ENCODE measurements at regions not wholly inside any gene's neighbourhood (a gene's known extent, or its start where the extent isn't known, plus 50 kb on each side); places are given as distances from the start of the nearest gene placed in this dataset.

GRCh38 chr6:23371132-23371915 is 754.7 kb upstream of the NRSN1 start:
- Mint-ChIP-seq H3K9me3 (peaks cover 8 to 10% (median 9%) of the 10 kb centered on the region in 3 donors), H3K36me3 (no peaks in the 10 kb centered on the region), H3K4me1 (no peaks in the 10 kb centered on the region), H3K27me3 (no peaks in the 10 kb centered on the region), H3K27ac (no peak overlapping the region), H3K4me3 (no peak overlapping the region)

DNA sequence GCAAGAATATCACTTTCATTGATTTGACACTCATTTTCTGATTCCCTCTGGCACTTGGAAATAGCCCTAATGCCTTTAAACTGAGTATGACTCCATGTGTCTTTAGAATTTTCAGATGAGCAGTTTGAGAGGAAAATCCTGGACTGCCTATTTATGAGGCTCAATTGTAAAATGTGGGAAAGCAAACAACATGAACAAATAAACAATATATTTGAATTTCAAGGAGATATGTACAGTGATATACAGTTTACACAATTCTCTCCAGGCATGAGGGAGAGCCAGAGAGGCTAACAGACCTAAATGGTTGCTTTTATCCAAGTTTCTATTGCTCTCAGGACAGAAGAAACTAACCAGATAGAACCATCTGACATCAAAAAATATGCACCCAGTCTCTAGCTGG is 748.2 kb upstream of the NRSN1 start:
- H3K9me3 Mint-ChIP-seq, result peaks cover 2 to 16% (median 6%) of the 10 kb centered on the region in 3 donors
- H3K4me1 Mint-ChIP-seq, result no peaks in the 10 kb centered on the region
- H3K27me3 Mint-ChIP-seq, result no peaks in the 10 kb centered on the region

DNA sequence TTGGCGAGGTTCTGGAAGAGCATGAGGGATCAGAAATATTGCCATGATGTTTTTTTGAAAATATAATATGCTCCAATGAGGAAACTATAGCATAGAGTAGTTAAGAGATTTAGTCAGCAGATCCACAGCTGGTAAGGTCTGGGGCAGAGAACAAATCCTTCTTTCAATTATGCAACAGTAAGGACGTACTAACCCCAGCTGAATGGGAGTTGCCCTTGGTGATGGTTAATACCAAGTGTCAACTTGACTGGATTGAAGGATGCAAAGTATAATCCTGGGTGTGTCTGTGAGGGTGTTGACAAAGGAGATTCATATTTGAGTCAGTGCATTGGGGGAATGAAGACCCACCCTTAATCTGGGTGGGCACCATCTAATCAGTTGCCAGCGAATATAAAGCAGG is 745.5 kb upstream of the NRSN1 start:
- Mint-ChIP-seq H3K4me3 (no peak overlapping the region), H3K27me3 (no peaks in the 10 kb centered on the region), H3K27ac (no peak overlapping the region), H3K4me1 (no peaks in the 10 kb centered on the region), H3K36me3 (no peaks in the 10 kb centered on the region), H3K9me3 (peaks cover 0 to 16% (median 6%) of the 10 kb centered on the region in 3 donors)

More for the DNA sequence above, 748.2 kb upstream of the NRSN1 start:
- Mint-ChIP-seq H3K36me3 (no peaks in the 10 kb centered on the region), H3K4me3 (no peak overlapping the region), H3K27ac (no peak overlapping the region)

GRCh38 chr6:23388086-23388783 is 737.8 kb upstream of the NRSN1 start:
- Mint-ChIP-seq H3K27me3 (no peaks in the 10 kb centered on the region), H3K36me3 (no peaks in the 10 kb centered on the region), H3K27ac (no peak overlapping the region), H3K4me3 (no peak overlapping the region), H3K9me3 (peaks cover 3 to 10% (median 4%) of the 10 kb centered on the region in 3 donors), H3K4me1 (no peaks in the 10 kb centered on the region)

- peaks cover 4 to 10% (median 4%) of the 10 kb centered on the region in 3 donors for H3K9me3 Mint-ChIP-seq
- no peaks in the 10 kb centered on the region for H3K4me1 Mint-ChIP-seq
- no peaks in the 10 kb centered on the region for H3K27me3 Mint-ChIP-seq
- peak overlapping the region in 1 of 3 donors; percentile 3 for H3K27ac Mint-ChIP-seq
- no peaks in the 10 kb centered on the region for H3K36me3 Mint-ChIP-seq
- H3K4me3 Mint-ChIP-seq, result no peak overlapping the region
These were observed 736.6 kb upstream of the NRSN1 start for GRCh38 chr6:23389386-23389785.

GRCh38 chr6:23390221-23390620 is 735.8 kb upstream of the NRSN1 start:
- Mint-ChIP-seq H3K27ac (no peak overlapping the region), H3K36me3 (no peaks in the 10 kb centered on the region), H3K4me3 (no peak overlapping the region), H3K9me3 (peaks cover 4 to 16% (median 4%) of the 10 kb centered on the region in 3 donors), H3K27me3 (no peaks in the 10 kb centered on the region), H3K4me1 (no peaks in the 10 kb centered on the region)

GRCh38 chr6:23394681-23395080 is 731.3 kb upstream of the NRSN1 start:
- H3K36me3 Mint-ChIP-seq, result no peaks in the 10 kb centered on the region
- no peak overlapping the region for H3K4me3 Mint-ChIP-seq
- no peaks in the 10 kb centered on the region for H3K4me1 Mint-ChIP-seq
- H3K27me3 Mint-ChIP-seq, result no peaks in the 10 kb centered on the region
- H3K9me3 Mint-ChIP-seq, result peaks cover 3 to 12% (median 4%) of the 10 kb centered on the region in 3 donors
- no peak overlapping the region for H3K27ac Mint-ChIP-seq

GRCh38 chr6:23395381-23395780 is 730.6 kb upstream of the NRSN1 start:
- Mint-ChIP-seq H3K4me1 (no peaks in the 10 kb centered on the region), H3K4me3 (no peak overlapping the region), H3K27ac (no peak overlapping the region)

DNA sequence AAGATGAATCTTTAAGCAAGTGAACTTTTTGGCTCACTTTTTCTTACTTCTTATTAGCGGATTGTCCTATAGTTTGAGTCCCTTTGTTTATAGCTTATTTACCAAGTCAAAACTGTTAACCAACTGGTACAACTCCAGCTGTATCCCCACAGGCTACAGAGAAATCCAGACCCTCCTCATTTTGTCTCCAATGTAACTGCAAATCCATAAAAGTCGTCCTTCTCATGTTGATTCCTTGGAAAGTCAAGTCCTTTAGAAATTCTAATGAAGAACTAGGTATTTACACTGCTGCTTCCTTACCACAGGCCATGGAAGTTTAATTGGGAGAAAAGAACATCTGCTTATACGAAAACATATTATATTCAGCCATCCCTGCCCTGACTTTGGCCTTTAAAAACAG is 729.1 kb upstream of the NRSN1 start:
- Mint-ChIP-seq H3K27ac (no peak overlapping the region), H3K4me3 (no peak overlapping the region), H3K9me3 (peaks cover 1 to 6% (median 4%) of the 10 kb centered on the region in 3 donors), H3K4me1 (no peaks in the 10 kb centered on the region), H3K27me3 (no peaks in the 10 kb centered on the region), H3K36me3 (no peaks in the 10 kb centered on the region)

More at GRCh38 chr6:23395381-23395780, 730.6 kb upstream of the NRSN1 start:
- no peaks in the 10 kb centered on the region for H3K36me3 Mint-ChIP-seq
- H3K9me3 Mint-ChIP-seq, result peaks cover 3 to 12% (median 4%) of the 10 kb centered on the region in 3 donors
- H3K27me3 Mint-ChIP-seq, result no peaks in the 10 kb centered on the region

DNA sequence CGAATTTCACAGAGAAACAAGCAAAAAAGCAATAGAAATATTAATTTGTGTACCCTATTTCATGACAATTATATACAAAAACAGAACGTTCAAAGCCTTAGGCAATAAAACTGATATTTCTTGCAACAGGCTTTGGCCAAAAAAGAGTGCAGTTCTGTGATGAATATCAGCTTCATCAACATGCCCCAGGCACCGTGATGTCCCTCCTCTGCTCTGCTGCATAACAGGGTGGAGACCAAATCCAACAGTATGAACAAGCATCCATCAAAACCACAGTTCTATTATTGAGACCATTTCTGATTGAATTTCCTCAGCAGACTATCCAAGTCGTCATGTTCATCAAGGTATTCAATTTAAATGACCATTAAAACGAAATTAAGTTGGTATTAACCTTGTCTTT is 722.6 kb upstream of the NRSN1 start:
- peaks cover 0 to 1% (median 0%) of the 10 kb centered on the region in 3 donors for H3K9me3 Mint-ChIP-seq
- no peaks in the 10 kb centered on the region for H3K36me3 Mint-ChIP-seq
- H3K27ac Mint-ChIP-seq, result no peak overlapping the region

GRCh38 chr6:23409531-23409930 is 716.5 kb upstream of the NRSN1 start:
- H3K4me1 Mint-ChIP-seq, result no peaks in the 10 kb centered on the region
- peaks cover 0 to 6% (median 2%) of the 10 kb centered on the region in 3 donors for H3K9me3 Mint-ChIP-seq
- no peaks in the 10 kb centered on the region for H3K27me3 Mint-ChIP-seq
- no peak overlapping the region for H3K27ac Mint-ChIP-seq
- no peak overlapping the region for H3K4me3 Mint-ChIP-seq
- H3K36me3 Mint-ChIP-seq, result no peaks in the 10 kb centered on the region

More for the DNA sequence above, 722.6 kb upstream of the NRSN1 start:
- H3K4me1 Mint-ChIP-seq, result no peaks in the 10 kb centered on the region
- no peak overlapping the region for H3K4me3 Mint-ChIP-seq
- H3K27me3 Mint-ChIP-seq, result no peaks in the 10 kb centered on the region

- Mint-ChIP-seq H3K9me3 (peaks cover 0 to 6% (median 2%) of the 10 kb centered on the region in 3 donors), H3K27me3 (no peaks in the 10 kb centered on the region), H3K27ac (no peak overlapping the region), H3K4me3 (no peak overlapping the region), H3K4me1 (no peaks in the 10 kb centered on the region), H3K36me3 (no peaks in the 10 kb centered on the region)
These were observed 715.6 kb upstream of the NRSN1 start for GRCh38 chr6:23410439-23410838.

GRCh38 chr6:23412770-23413169 is 713.2 kb upstream of the NRSN1 start:
- H3K27me3 Mint-ChIP-seq, result no peaks in the 10 kb centered on the region
- no peak overlapping the region for H3K4me3 Mint-ChIP-seq
- H3K36me3 Mint-ChIP-seq, result no peaks in the 10 kb centered on the region
- no peaks in the 10 kb centered on the region for H3K4me1 Mint-ChIP-seq
- H3K9me3 Mint-ChIP-seq, result peaks cover 2 to 6% (median 2%) of the 10 kb centered on the region in 3 donors
- H3K27ac Mint-ChIP-seq, result no peak overlapping the region

DNA sequence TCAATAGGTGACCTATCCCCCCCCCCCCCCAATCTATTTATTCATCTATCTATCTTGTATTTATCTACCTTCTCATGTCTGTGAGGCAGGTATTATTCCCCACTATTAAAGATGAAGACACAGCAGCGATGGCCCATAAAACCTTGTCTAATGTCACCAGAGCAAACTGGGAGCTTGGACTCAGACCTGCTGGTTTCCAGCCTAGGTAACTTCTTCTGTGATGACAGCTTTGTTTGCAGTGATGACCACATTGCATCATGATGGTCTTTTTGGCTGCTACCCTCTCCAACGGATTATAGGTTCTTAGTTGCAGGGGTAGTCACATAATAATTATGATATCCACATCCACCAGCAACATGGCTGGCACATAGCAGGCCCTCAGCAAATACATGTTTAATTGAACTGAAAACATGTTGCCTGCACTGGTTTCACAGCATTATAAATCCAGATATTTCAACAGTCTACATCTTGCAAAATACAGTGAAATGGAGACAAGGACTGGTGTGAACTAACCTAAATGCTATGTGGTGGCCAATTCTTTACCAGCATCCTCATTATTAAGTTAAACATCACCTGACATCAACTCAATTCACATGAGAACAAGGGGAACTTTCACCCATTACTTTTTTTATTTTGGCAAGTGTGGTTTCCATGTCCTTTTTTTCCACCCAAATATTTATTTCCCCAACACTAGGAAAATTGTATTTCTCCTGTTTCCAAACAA is 712.5 kb upstream of the NRSN1 start:
- no peak overlapping the region for H3K27ac Mint-ChIP-seq
- no peak overlapping the region for H3K4me3 Mint-ChIP-seq
- H3K27me3 Mint-ChIP-seq, result no peaks in the 10 kb centered on the region
- no peaks in the 10 kb centered on the region for H3K4me1 Mint-ChIP-seq
- peaks cover 2 to 6% (median 2%) of the 10 kb centered on the region in 3 donors for H3K9me3 Mint-ChIP-seq
- H3K36me3 Mint-ChIP-seq, result no peaks in the 10 kb centered on the region

DNA sequence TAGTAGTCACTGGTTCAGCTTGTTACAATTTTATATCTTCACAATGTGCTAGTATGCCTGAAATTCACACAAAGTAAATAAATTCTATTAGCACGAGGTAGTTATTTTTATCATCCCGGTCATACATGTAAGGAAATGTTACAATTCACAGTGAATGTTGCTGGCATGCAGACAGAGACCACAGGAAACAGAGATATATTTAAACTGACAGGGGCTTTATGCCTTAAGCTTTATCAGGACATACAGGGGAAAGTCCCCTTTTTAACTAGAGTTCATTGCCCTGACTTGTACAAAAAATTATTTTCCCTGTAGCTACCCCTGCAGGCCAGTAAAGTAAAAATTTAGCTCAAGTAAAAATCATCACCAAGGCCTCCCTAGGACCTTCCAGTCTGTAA is 712.0 kb upstream of the NRSN1 start:
- Mint-ChIP-seq H3K36me3 (no peaks in the 10 kb centered on the region), H3K27me3 (no peaks in the 10 kb centered on the region), H3K4me1 (no peaks in the 10 kb centered on the region), H3K27ac (no peak overlapping the region), H3K9me3 (peaks cover 2 to 6% (median 2%) of the 10 kb centered on the region in 3 donors), H3K4me3 (no peak overlapping the region)
